ENCODE measurements at regions not wholly inside any gene's neighbourhood (a gene's known extent, or its start where the extent isn't known, plus 50 kb on each side); places are given as distances from the start of the nearest gene placed in this dataset.
A peak's percentile ranks its signal among the peaks of the same experiment; 100 is the strongest.

DNA sequence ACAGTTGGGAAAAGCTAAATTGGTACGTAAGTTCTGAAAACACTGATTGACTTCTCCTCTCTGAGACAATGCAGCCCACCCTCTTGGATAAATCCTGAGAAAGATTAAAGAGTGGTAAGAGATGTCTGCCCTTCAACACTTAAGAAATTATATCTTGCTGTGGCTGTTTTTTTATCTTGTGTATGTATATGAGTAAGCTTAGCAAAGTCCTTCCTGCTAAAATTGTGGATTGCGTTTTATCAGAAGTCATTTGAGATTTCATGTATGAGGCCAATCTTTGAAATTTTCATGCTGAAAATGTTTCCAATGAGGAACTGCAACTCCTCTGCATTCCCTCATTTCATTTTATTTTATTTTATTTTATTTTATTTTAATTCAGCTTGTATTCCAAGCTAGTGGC, 106.2 kb upstream of the INHBA start:
- H3K27ac Mint-ChIP-seq: no peak overlapping the region
- no peaks in the 10 kb centered on the region for H3K27me3 Mint-ChIP-seq (ENCODE audit: low read depth)
- H3K4me1 Mint-ChIP-seq: no peaks in the 10 kb centered on the region

DNA sequence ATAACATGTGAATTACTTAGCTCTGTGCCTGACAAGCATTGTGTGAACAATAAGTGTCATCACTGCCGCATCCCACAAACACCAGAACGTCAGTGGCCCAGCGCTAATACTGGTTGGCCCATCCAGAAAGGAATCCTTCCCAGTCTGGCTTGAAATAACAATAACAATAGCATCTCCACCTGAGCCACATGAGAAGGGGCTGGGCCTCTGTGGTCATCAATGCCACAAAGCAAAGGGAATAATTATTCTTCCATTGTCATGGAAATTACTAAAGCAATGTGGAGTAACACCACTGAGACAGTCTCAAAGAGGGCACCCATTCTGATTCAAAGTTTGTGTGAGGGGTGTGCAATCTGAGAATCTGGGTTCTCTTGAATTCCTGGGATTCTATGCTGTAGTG, 105.7 kb upstream of the INHBA start:
- Mint-ChIP-seq H3K4me3 (no peak overlapping the region), H3K36me3 (ENCODE audit: low read depth) (no peaks in the 10 kb centered on the region), H3K27me3 (ENCODE audit: low read depth) (no peaks in the 10 kb centered on the region), H3K9me3 (peaks cover 3% of the 10 kb centered on the region), H3K27ac (no peak overlapping the region), H3K4me1 (no peaks in the 10 kb centered on the region)
- TF ChIP-seq, protein P1, sequence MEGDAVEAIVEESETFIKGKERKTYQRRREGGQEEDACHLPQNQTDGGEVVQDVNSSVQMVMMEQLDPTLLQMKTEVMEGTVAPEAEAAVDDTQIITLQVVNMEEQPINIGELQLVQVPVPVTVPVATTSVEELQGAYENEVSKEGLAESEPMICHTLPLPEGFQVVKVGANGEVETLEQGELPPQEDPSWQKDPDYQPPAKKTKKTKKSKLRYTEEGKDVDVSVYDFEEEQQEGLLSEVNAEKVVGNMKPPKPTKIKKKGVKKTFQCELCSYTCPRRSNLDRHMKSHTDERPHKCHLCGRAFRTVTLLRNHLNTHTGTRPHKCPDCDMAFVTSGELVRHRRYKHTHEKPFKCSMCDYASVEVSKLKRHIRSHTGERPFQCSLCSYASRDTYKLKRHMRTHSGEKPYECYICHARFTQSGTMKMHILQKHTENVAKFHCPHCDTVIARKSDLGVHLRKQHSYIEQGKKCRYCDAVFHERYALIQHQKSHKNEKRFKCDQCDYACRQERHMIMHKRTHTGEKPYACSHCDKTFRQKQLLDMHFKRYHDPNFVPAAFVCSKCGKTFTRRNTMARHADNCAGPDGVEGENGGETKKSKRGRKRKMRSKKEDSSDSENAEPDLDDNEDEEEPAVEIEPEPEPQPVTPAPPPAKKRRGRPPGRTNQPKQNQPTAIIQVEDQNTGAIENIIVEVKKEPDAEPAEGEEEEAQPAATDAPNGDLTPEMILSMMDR (IDR thresholded peaks at IDR 0.05; ENCODE audit: unreplicated experiment in 3 of 3): no peak

More for the DNA sequence above, 106.2 kb upstream of the INHBA start:
- TF ChIP-seq, protein P1 (IDR thresholded peaks at IDR 0.05; ENCODE audit: unreplicated experiment in 3 of 3): no peak
- Mint-ChIP-seq H3K36me3 (ENCODE audit: low read depth) (no peaks in the 10 kb centered on the region), H3K9me3 (peaks cover 3% of the 10 kb centered on the region), H3K4me3 (no peak overlapping the region)

DNA sequence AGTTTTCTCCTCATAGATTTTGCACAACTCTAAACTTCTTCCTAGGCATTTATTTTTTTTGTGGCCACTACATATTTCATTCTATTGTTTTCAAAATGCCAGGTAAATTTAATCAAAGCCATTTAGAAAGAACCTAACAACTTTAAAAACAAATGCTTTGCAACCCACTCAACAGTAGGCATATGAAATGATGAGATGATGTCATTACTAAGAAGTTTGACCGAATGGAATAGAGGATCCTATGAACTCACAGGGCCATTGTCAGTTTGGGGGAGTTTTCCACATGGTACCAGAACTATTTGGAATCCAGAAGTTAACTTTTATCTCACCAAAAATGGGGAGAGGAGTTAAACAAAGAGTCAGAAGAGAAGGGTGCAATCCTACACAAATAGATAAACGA, 100.7 kb upstream of the INHBA start:
- Mint-ChIP-seq H3K9me3 (no peaks in the 10 kb centered on the region), H3K27me3 (ENCODE audit: low read depth) (no peaks in the 10 kb centered on the region), H3K36me3 (ENCODE audit: low read depth) (no peaks in the 10 kb centered on the region), H3K4me1 (no peaks in the 10 kb centered on the region), H3K4me3 (no peak overlapping the region), H3K27ac (no peak overlapping the region)
- TF ChIP-seq, protein P1 (IDR thresholded peaks at IDR 0.05; ENCODE audit: unreplicated experiment in 3 of 3): no peak

DNA sequence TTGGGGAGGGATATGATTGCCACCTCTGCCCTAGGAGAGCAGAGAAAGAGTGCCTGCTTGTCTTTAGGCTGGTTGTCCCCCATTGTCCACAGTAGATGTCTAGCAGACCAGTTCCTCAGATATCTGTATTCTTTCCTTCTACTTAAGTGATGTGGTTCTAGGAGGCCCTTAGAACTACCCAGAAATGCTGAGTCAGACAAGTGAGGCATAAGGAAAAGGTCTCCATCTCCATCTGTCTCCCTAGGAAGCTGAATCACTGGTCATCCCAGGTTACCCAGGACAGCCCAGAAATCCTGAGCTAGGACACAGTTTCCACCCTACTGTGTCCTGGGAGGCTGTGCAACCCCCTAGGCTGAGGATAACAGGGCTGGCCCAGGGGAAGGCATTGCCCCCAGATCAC, 93.4 kb upstream of the INHBA start:
- Mint-ChIP-seq H3K27me3 (ENCODE audit: low read depth) (peaks cover 7% of the 10 kb centered on the region), H3K36me3 (ENCODE audit: low read depth) (no peaks in the 10 kb centered on the region), H3K9me3 (no peaks in the 10 kb centered on the region), H3K4me3 (no peak overlapping the region), H3K27ac (peak overlapping the region in 2 of 3 experiments; percentile 29 to 99), H3K4me1 (peaks cover 16% of the 10 kb centered on the region)
- TF ChIP-seq, protein P1 (IDR thresholded peaks at IDR 0.05; ENCODE audit: unreplicated experiment in 3 of 3): no peak

DNA sequence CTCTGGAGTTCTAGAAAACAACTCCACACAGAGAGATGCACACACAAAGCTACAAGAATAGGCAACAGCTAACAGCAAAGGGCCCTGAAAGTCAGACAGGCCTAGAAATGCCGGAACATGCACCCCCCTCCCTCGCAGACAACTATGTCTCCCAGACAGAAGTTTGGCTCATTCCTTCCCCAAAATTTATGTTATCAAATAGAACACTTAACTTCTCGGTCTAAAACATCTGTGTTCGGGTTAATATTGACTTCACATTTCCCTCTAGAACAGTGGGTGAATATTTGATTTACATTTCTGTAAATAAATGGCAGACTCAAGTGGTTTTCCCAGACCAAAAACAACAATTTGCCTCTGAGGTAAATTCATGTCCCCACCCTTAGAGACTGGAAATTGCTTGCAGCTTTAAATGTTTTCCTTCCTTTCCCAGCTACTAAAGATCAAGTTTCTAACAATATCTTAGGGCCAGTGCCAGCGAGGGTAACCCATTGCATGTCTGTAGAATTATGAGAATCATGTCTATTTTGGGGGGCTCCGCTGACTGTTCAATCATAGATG, 92.5 kb upstream of the INHBA start:
- H3K27ac Mint-ChIP-seq: peak overlapping the region; percentile 97 to 99 (median 99)
- TF ChIP-seq, protein P1 (IDR thresholded peaks at IDR 0.05; ENCODE audit: unreplicated experiment in 3 of 3): no peak
- peak overlapping the region in 1 of 3 experiments; percentile 22 for H3K4me3 Mint-ChIP-seq
- no peaks in the 10 kb centered on the region for H3K36me3 Mint-ChIP-seq (ENCODE audit: low read depth)
- H3K4me1 Mint-ChIP-seq: peaks cover 16% of the 10 kb centered on the region
- H3K27me3 Mint-ChIP-seq (ENCODE audit: low read depth): peaks cover 7% of the 10 kb centered on the region
- no peaks in the 10 kb centered on the region for H3K9me3 Mint-ChIP-seq

DNA sequence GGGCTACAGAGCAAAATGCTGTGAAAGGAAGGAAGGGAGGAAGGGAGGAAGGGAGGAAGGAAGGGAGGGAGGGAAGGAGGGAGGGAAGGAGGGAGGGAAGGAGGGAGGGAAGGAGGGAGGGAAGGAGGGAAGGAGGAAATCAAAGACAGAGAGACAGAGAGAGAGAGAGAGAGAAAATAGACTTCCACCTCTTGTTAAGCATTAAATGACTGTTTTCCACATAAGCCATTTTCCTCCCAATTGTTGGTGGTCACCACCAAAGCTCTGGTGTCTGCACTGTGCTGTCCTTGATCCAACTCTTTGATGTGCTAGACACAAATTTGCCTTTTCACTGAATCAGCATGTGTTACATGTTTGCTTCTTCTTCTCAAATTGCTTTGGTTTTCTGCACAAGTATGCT, 90.7 kb upstream of the INHBA start:
- Mint-ChIP-seq H3K36me3 (ENCODE audit: low read depth) (no peaks in the 10 kb centered on the region), H3K4me3 (no peak overlapping the region), H3K27ac (peak overlapping the region in 1 of 3 experiments; percentile 45), H3K4me1 (peaks cover 16% of the 10 kb centered on the region), H3K9me3 (no peaks in the 10 kb centered on the region), H3K27me3 (ENCODE audit: low read depth) (peaks cover 7% of the 10 kb centered on the region)
- TF ChIP-seq, protein P1 (IDR thresholded peaks at IDR 0.05; ENCODE audit: unreplicated experiment in 3 of 3): no peak
